WERI-Rb-1 (cell line): ENCODE measurements at regions not wholly inside any gene's neighbourhood (a gene's known extent, or its start where the extent isn't known, plus 50 kb on each side); places are given as distances from the start of the nearest gene placed in this dataset.

Source experiments
- DNase-seq: peaks from one replicate; pipeline ENCODE4 v3.0.0-alpha.2; 2020
- H3K27ac ChIP-seq: fragments of 250-450 bp; sonication (Bioruptor Pico); 2 replicates; pipeline ENCODE4 v1.5.1; 2020; ENCODE audit warnings: mild to moderate bottlenecking, moderate library complexity
- H3K27me3 ChIP-seq: fragments of 250-450 bp; sonication (Bioruptor Pico); 2 replicates; pipeline ENCODE4 v1.5.1; 2021; ENCODE audit warnings: mild to moderate bottlenecking, low read depth, moderate library complexity; ENCODE audit not compliant: insufficient read depth, severe bottlenecking
- H3K36me3 ChIP-seq: fragments of 250-450 bp; sonication (Bioruptor Pico); 2 replicates; pipeline ENCODE4 v1.5.1; 2020; ENCODE audit warnings: mild to moderate bottlenecking, moderate library complexity
- H3K4me3 ChIP-seq: 2 replicates; pipeline ENCODE4 v1.5.1; 2011; ENCODE audit warnings: low read depth, mild to moderate bottlenecking, control low read depth, low read length
- H3K9me3 ChIP-seq: fragments of 250-450 bp; sonication (Bioruptor Pico); 2 replicates; pipeline ENCODE4 v1.5.1; 2021; ENCODE audit warnings: mild to moderate bottlenecking, moderate library complexity; ENCODE audit not compliant: severe bottlenecking
- CTCF ChIP-seq: IDR thresholded peaks from 2 replicates; pipeline ENCODE4 v1.5.1; 2011; ENCODE audit warnings: low read depth, mild to moderate bottlenecking, control low read depth, inconsistent platforms, low read length

GRCh38 chr21:39041816-39042215 lies 141.4 kb downstream of the PSMG1 start:
- H3K9me3 ChIP-seq: no peaks in the 10 kb centered on the region
- TF ChIP-seq CTCF: no peak

GRCh38 chr21:39040494-39041110 lies 142.6 kb downstream of the PSMG1 start:
- no peak overlapping the region for H3K4me3 ChIP-seq
- no peaks in the 10 kb centered on the region for H3K36me3 ChIP-seq
- no peak for DNase-seq
- H3K9me3 ChIP-seq: no peaks in the 10 kb centered on the region
- no peak overlapping the region for H3K27ac ChIP-seq
- H3K27me3 ChIP-seq: no peaks in the 10 kb centered on the region
- no peak for TF ChIP-seq CTCF

More at GRCh38 chr21:39041816-39042215, 141.4 kb downstream of the PSMG1 start:
- Histone ChIP-seq H3K27ac (no peak overlapping the region), H3K27me3 (no peaks in the 10 kb centered on the region), H3K4me3 (no peak overlapping the region), H3K36me3 (no peaks in the 10 kb centered on the region)
- DNase-seq: no peak

- no peak overlapping the region for H3K4me3 ChIP-seq
- H3K9me3 ChIP-seq: no peaks in the 10 kb centered on the region
- H3K27me3 ChIP-seq: no peaks in the 10 kb centered on the region
- peak; percentile 58 for TF ChIP-seq CTCF
- H3K36me3 ChIP-seq: no peaks in the 10 kb centered on the region
- no peak overlapping the region for H3K27ac ChIP-seq
- DNase-seq: peak; percentile 36
These were observed 145.3 kb downstream of the PSMG1 start for GRCh38 chr21:39037807-39038405.

- DNase-seq: no peak
- Histone ChIP-seq H3K9me3 (no peaks in the 10 kb centered on the region), H3K36me3 (no peaks in the 10 kb centered on the region), H3K27ac (no peak overlapping the region), H3K4me3 (no peak overlapping the region), H3K27me3 (no peaks in the 10 kb centered on the region)
- TF ChIP-seq CTCF: no peak
These were observed 146.7 kb downstream of the PSMG1 start for GRCh38 chr21:39036581-39036980.

GRCh38 chr21:39034590-39035536 lies 148.4 kb downstream of the PSMG1 start:
- TF ChIP-seq CTCF: no peak
- no peak for DNase-seq
- H3K36me3 ChIP-seq: no peaks in the 10 kb centered on the region
- H3K9me3 ChIP-seq: no peaks in the 10 kb centered on the region
- no peak overlapping the region for H3K27ac ChIP-seq
- H3K27me3 ChIP-seq: no peaks in the 10 kb centered on the region
- H3K4me3 ChIP-seq: no peak overlapping the region
